ENCODE measurements at regions not wholly inside any gene's neighbourhood (a gene's known extent, or its start where the extent isn't known, plus 50 kb on each side); places are given as distances from the start of the nearest gene placed in this dataset.

GRCh38 chr1:84753516-84754385, 63.5 kb upstream of the SSX2IP start:
- Histone ChIP-seq H3K36me3 (ENCODE audit: insufficient read depth, low read length) (no peaks in the 10 kb centered on the region), H4K20me1 (ENCODE audit: insufficient read depth, low read length) (no peaks in the 10 kb centered on the region), H3K9ac (ENCODE audit: low read length) (no peak overlapping the region), H3K4me1 (ENCODE audit: insufficient read depth, low read length) (peaks cover 10% of the 10 kb centered on the region), H2AFZ (ENCODE audit: low read depth, low read length) (peak overlapping the region; percentile 38), H3K27ac (ENCODE audit: low read depth, low read length) (no peak overlapping the region), H3K79me2 (ENCODE audit: insufficient read depth, low read length) (no peaks in the 10 kb centered on the region), H3K4me2 (ENCODE audit: low read length) (peak overlapping the region; percentile 52), H3K27me3 (ENCODE audit: insufficient read depth, low read length) (peaks cover 2% of the 10 kb centered on the region), H3K9me3 (ENCODE audit: insufficient read depth, low read depth, low read length) (no peaks in the 10 kb centered on the region), H3K4me3 (ENCODE audit: insufficient read depth, low read depth, low read length) (no peak overlapping the region)
- DNase-seq (ENCODE audit: low read depth) (peak; percentile 42), FAIRE-seq (peak; percentile 45)
- Mint-ChIP-seq H3K36me3 (ENCODE audit: low read depth, unreplicated experiment) (no peaks in the 10 kb centered on the region), H3K4me1 (ENCODE audit: low read depth, unreplicated experiment) (peaks cover 15% of the 10 kb centered on the region), H3K9me3 (ENCODE audit: unreplicated experiment) (peaks cover 1% of the 10 kb centered on the region), H3K4me3 (ENCODE audit: unreplicated experiment) (no peak overlapping the region), H3K27me3 (ENCODE audit: low read depth, unreplicated experiment) (no peaks in the 10 kb centered on the region), H3K27ac (ENCODE audit: unreplicated experiment) (no peak overlapping the region)
- no peak for TF ChIP-seq EZH2 (IDR thresholded peaks at IDR 0.05; ENCODE audit: insufficient read depth, low read length)
- TF ChIP-seq CTCF (IDR thresholded peaks at IDR 0.05; ENCODE audit: insufficient read depth, low read depth, low read length): peak; percentile 99

GRCh38 chr1:84750110-84750730, 60.0 kb upstream of the SSX2IP start:
- Histone ChIP-seq H3K4me3 (ENCODE audit: insufficient read depth, low read depth, low read length) (no peak overlapping the region), H3K27me3 (ENCODE audit: insufficient read depth, low read length) (peaks cover 2% of the 10 kb centered on the region), H4K20me1 (ENCODE audit: insufficient read depth, low read length) (no peaks in the 10 kb centered on the region), H2AFZ (ENCODE audit: low read depth, low read length) (no peak overlapping the region), H3K79me2 (ENCODE audit: insufficient read depth, low read length) (no peaks in the 10 kb centered on the region), H3K4me1 (ENCODE audit: insufficient read depth, low read length) (peaks cover 4% of the 10 kb centered on the region), H3K9me3 (ENCODE audit: insufficient read depth, low read depth, low read length) (no peaks in the 10 kb centered on the region), H3K4me2 (ENCODE audit: low read length) (no peak overlapping the region), H3K9ac (ENCODE audit: low read length) (no peak overlapping the region), H3K27ac (ENCODE audit: low read depth, low read length) (no peak overlapping the region), H3K36me3 (ENCODE audit: insufficient read depth, low read length) (no peaks in the 10 kb centered on the region)
- H3K36me3 Mint-ChIP-seq (ENCODE audit: low read depth, unreplicated experiment): no peaks in the 10 kb centered on the region
- DNase-seq (ENCODE audit: low read depth) (no peak), FAIRE-seq (peak; percentile 17)
- peaks cover 1% of the 10 kb centered on the region for H3K9me3 Mint-ChIP-seq (ENCODE audit: unreplicated experiment)
- no peaks in the 10 kb centered on the region for H3K27me3 Mint-ChIP-seq (ENCODE audit: low read depth, unreplicated experiment)
- H3K27ac Mint-ChIP-seq (ENCODE audit: unreplicated experiment): no peak overlapping the region
- peaks cover 9% of the 10 kb centered on the region for H3K4me1 Mint-ChIP-seq (ENCODE audit: low read depth, unreplicated experiment)
- TF ChIP-seq EZH2 (IDR thresholded peaks at IDR 0.05; ENCODE audit: insufficient read depth, low read length): no peak
- no peak for TF ChIP-seq CTCF (IDR thresholded peaks at IDR 0.05; ENCODE audit: insufficient read depth, low read depth, low read length)
- no peak overlapping the region for H3K4me3 Mint-ChIP-seq (ENCODE audit: unreplicated experiment)
